Activated T-helper 17 cell treated with anti-CD3 and anti-CD28 coated beads, Interleukin-2, amount 50 U/mL, for 72 hours (primary cell): ENCODE measurements at regions not wholly inside any gene's neighbourhood (a gene's known extent, or its start where the extent isn't known, plus 50 kb on each side); places are given as distances from the start of the nearest gene placed in this dataset.

ENCODE experiments used
- ATAC-seq: fragments of 150-1000 bp; cut with Tn5 transposase; replicated peaks from 2 replicates; pipeline ENCODE4 v1.10.0; 2021; ENCODE audit warnings: mild to moderate bottlenecking, moderate library complexity
- H3K27ac Mint-ChIP-seq: one replicate; pipeline ENCODE4 v1.8.0; 2022; ENCODE audit warnings: mixed read lengths
- H3K27me3 Mint-ChIP-seq: one replicate; pipeline ENCODE4 v1.8.0; 2022; ENCODE audit warnings: mixed read lengths
- H3K36me3 Mint-ChIP-seq: one replicate; pipeline ENCODE4 v1.8.0; 2022; ENCODE audit warnings: low read depth, mild to moderate bottlenecking, mixed read lengths
- H3K4me1 Mint-ChIP-seq: one replicate; pipeline ENCODE4 v1.8.0; 2022; ENCODE audit warnings: mixed read lengths
- H3K4me3 Mint-ChIP-seq: one replicate; pipeline ENCODE4 v1.8.0; 2022; ENCODE audit warnings: mild to moderate bottlenecking, mixed read lengths
- H3K9me3 Mint-ChIP-seq: one replicate; pipeline ENCODE4 v1.8.0; 2022; ENCODE audit warnings: mixed read lengths

- peaks cover 24% of the 10 kb centered on the region for H3K27me3 Mint-ChIP-seq
- no peak for ATAC-seq
- no peaks in the 10 kb centered on the region for H3K36me3 Mint-ChIP-seq
- no peak overlapping the region for H3K27ac Mint-ChIP-seq
- H3K4me1 Mint-ChIP-seq: no peaks in the 10 kb centered on the region
- no peak overlapping the region for H3K4me3 Mint-ChIP-seq
- H3K9me3 Mint-ChIP-seq: peaks cover 7% of the 10 kb centered on the region
Observed at GRCh38 chr19:30622276-30622675, 250.1 kb downstream of the ZNF536 start.

GRCh38 chr19:30621326-30621920 is 249.2 kb downstream of the ZNF536 start:
- Mint-ChIP-seq H3K4me1 (no peaks in the 10 kb centered on the region), H3K27ac (no peak overlapping the region), H3K9me3 (peaks cover 7% of the 10 kb centered on the region), H3K36me3 (no peaks in the 10 kb centered on the region), H3K4me3 (no peak overlapping the region), H3K27me3 (peaks cover 24% of the 10 kb centered on the region)
- ATAC-seq: no peak

GRCh38 chr19:30620354-30620753 is 248.2 kb downstream of the ZNF536 start:
- Mint-ChIP-seq H3K27ac (no peak overlapping the region), H3K4me1 (no peaks in the 10 kb centered on the region), H3K4me3 (no peak overlapping the region), H3K9me3 (peaks cover 7% of the 10 kb centered on the region), H3K27me3 (peaks cover 24% of the 10 kb centered on the region), H3K36me3 (no peaks in the 10 kb centered on the region)
- no peak for ATAC-seq

- no peak for ATAC-seq
- Mint-ChIP-seq H3K4me3 (no peak overlapping the region), H3K4me1 (no peaks in the 10 kb centered on the region), H3K27me3 (peaks cover 5% of the 10 kb centered on the region), H3K9me3 (no peaks in the 10 kb centered on the region), H3K27ac (no peak overlapping the region), H3K36me3 (no peaks in the 10 kb centered on the region)
Observed at GRCh38 chr19:30609656-30610270, 237.6 kb downstream of the ZNF536 start.

- no peaks in the 10 kb centered on the region for H3K4me1 Mint-ChIP-seq
- no peak overlapping the region for H3K27ac Mint-ChIP-seq
- peaks cover 5% of the 10 kb centered on the region for H3K27me3 Mint-ChIP-seq
- no peaks in the 10 kb centered on the region for H3K36me3 Mint-ChIP-seq
- ATAC-seq: no peak
- H3K9me3 Mint-ChIP-seq: no peaks in the 10 kb centered on the region
- H3K4me3 Mint-ChIP-seq: no peak overlapping the region
Observed at GRCh38 chr19:30608471-30608870, 236.3 kb downstream of the ZNF536 start.
